Endothelial cell (in vitro differentiated cells): ENCODE measurements at regions not wholly inside any gene's neighbourhood (a gene's known extent, or its start where the extent isn't known, plus 50 kb on each side); places are given as distances from the start of the nearest gene placed in this dataset.

Experiments
- DNase-seq: peaks from one replicate; pipeline ENCODE4 v3.0.0; 2021; ENCODE audit warnings: low spot score
- H3K27ac Mint-ChIP-seq: one replicate; pipeline ENCODE4 v1.8.0; 2021; ENCODE audit warnings: mixed read lengths, inconsistent platforms; ENCODE audit not compliant: unreplicated experiment
- H3K27me3 Mint-ChIP-seq: one replicate; pipeline ENCODE4 v1.8.0; 2021; ENCODE audit warnings: mild to moderate bottlenecking, moderate library complexity, mixed read lengths, inconsistent platforms; ENCODE audit not compliant: unreplicated experiment
- H3K36me3 Mint-ChIP-seq: one replicate; pipeline ENCODE4 v1.8.0; 2021; ENCODE audit warnings: mild to moderate bottlenecking, low read depth, mixed read lengths, inconsistent platforms; ENCODE audit not compliant: unreplicated experiment
- H3K4me1 Mint-ChIP-seq: one replicate; pipeline ENCODE4 v1.8.0; 2021; ENCODE audit warnings: mild to moderate bottlenecking, mixed read lengths, inconsistent platforms; ENCODE audit not compliant: unreplicated experiment
- H3K4me3 Mint-ChIP-seq: one replicate; pipeline ENCODE4 v1.8.0; 2021; ENCODE audit warnings: mild to moderate bottlenecking, mixed read lengths, inconsistent platforms; ENCODE audit not compliant: unreplicated experiment
- H3K9me3 Mint-ChIP-seq: one replicate; pipeline ENCODE4 v1.8.0; 2021; ENCODE audit warnings: mixed read lengths, inconsistent platforms; ENCODE audit not compliant: unreplicated experiment
- TF ChIP-seq, protein P1 (sequence below): fragments of 200-600 bp; sonication (generic); IDR thresholded peaks from one replicate; pipeline ENCODE4 v1.5.0; 2021; ENCODE audit warnings: antibody characterized with exemption; ENCODE audit not compliant: unreplicated experiment

DNA sequence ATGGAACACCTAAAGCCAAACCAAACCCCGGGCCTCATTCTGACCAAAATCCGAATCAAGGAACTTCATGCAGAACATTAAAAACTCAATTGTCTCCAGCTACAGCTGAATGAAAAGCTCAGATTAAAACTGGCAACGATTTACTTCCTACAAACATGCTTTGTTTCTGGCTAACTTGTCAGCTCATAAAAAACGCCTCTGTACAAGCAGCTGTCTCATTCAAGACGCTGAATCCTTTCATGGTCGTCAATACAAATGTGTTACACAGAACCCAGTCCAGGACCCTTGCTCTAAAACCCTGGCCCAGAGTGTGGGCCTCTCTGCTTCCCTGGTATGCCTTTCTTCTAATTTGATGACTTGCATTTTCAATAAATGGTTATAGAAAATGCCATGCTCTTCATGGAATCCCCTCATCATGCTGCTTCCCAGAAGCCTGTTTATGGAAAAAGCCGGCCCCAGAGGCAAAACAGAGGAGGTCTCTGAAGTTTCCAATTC, 183.1 kb downstream of the PHLDA1 start:
- H3K27me3 Mint-ChIP-seq: peaks cover under 1% of the 10 kb centered on the region
- H3K36me3 Mint-ChIP-seq: no peaks in the 10 kb centered on the region
- no peak for DNase-seq
- no peak overlapping the region for H3K4me3 Mint-ChIP-seq
- no peak overlapping the region for H3K27ac Mint-ChIP-seq
- no peaks in the 10 kb centered on the region for H3K9me3 Mint-ChIP-seq
- H3K4me1 Mint-ChIP-seq: peaks cover 24% of the 10 kb centered on the region
- TF ChIP-seq, protein P1, sequence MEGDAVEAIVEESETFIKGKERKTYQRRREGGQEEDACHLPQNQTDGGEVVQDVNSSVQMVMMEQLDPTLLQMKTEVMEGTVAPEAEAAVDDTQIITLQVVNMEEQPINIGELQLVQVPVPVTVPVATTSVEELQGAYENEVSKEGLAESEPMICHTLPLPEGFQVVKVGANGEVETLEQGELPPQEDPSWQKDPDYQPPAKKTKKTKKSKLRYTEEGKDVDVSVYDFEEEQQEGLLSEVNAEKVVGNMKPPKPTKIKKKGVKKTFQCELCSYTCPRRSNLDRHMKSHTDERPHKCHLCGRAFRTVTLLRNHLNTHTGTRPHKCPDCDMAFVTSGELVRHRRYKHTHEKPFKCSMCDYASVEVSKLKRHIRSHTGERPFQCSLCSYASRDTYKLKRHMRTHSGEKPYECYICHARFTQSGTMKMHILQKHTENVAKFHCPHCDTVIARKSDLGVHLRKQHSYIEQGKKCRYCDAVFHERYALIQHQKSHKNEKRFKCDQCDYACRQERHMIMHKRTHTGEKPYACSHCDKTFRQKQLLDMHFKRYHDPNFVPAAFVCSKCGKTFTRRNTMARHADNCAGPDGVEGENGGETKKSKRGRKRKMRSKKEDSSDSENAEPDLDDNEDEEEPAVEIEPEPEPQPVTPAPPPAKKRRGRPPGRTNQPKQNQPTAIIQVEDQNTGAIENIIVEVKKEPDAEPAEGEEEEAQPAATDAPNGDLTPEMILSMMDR: no peak

DNA sequence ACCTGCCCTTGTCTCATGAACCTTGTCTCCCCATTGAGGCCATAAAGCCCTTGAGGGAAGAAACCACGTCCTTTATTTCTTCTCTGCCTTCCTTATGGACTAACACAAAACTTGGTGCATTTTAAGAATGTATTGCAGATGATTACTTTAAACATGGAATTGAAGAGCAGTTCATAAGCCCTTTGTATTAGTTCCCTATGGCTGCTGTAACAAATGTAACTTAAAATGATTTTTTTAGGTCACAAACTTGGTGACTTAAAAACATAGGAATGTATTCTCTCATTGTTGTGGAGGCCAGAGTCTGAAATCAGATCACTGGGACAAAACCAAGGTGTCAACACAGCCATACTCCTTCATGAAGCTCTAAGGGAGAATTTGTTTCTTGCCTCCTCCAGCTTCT, 185.5 kb downstream of the PHLDA1 start:
- Mint-ChIP-seq H3K36me3 (no peaks in the 10 kb centered on the region), H3K9me3 (no peaks in the 10 kb centered on the region), H3K27me3 (peaks cover 2% of the 10 kb centered on the region), H3K4me3 (no peak overlapping the region), H3K27ac (no peak overlapping the region), H3K4me1 (peaks cover 22% of the 10 kb centered on the region)
- no peak for DNase-seq
- TF ChIP-seq, protein P1: no peak

DNA sequence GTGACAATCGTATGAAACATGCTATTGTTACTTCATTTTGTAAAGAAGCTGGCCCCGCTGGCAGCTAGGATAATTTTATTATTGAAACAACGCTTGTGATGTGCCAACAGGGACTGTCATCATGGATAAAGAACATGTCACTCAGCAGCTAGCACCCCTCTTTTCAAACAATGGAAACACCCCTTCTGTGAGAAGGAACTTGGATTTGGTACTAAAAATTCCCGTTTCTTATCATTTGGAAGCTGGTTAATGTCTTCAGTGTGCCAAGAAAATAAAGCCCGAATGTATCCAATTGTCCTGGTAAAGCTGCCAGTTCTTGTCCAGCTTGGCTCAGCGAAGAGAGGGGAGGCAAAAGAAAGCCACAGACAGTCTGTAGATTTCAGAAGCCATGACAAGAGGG, 186.6 kb downstream of the PHLDA1 start:
- DNase-seq: no peak
- H3K36me3 Mint-ChIP-seq: no peaks in the 10 kb centered on the region
- no peak overlapping the region for H3K4me3 Mint-ChIP-seq
- peaks cover 22% of the 10 kb centered on the region for H3K4me1 Mint-ChIP-seq
- no peaks in the 10 kb centered on the region for H3K9me3 Mint-ChIP-seq
- H3K27me3 Mint-ChIP-seq: peaks cover 2% of the 10 kb centered on the region
- no peak overlapping the region for H3K27ac Mint-ChIP-seq
- TF ChIP-seq, protein P1: no peak

DNA sequence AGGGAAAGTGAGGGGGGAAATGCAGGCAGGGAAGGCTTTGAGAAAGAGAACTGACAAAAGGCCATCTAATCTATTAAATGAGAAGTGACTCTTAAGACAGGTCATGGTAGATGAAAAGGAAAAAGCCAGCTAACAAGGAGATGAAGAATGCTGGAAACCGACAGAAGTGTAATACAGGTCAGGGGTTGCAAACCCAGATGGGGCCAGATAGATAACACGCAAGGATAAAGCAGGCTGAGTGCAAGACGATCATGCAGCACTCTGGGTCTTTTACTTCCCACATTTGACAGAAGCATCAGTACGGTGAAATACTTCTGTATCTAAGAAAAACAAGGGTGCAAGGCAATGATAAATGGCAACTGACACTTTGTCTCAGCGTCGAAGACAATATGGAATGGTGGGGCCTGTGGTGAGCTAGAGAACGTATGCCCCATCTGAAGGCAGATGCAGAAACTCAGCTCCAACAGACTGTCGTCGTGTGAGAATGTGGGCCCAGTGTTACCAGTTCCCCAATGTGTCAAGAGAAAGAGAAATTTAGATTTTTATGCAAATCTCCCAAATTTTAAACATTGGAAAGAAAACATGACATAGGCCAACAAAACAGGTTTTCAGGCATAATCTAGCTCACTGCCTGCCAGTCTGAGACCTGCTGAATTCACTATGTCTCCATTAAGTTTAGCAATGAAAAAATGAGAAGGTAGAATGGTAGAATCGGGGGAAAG, 187.4 kb downstream of the PHLDA1 start:
- Mint-ChIP-seq H3K27me3 (peaks cover 2% of the 10 kb centered on the region), H3K27ac (no peak overlapping the region), H3K9me3 (no peaks in the 10 kb centered on the region), H3K4me3 (no peak overlapping the region), H3K36me3 (no peaks in the 10 kb centered on the region), H3K4me1 (peaks cover 22% of the 10 kb centered on the region)
- TF ChIP-seq, protein P1: no peak
- no peak for DNase-seq

DNA sequence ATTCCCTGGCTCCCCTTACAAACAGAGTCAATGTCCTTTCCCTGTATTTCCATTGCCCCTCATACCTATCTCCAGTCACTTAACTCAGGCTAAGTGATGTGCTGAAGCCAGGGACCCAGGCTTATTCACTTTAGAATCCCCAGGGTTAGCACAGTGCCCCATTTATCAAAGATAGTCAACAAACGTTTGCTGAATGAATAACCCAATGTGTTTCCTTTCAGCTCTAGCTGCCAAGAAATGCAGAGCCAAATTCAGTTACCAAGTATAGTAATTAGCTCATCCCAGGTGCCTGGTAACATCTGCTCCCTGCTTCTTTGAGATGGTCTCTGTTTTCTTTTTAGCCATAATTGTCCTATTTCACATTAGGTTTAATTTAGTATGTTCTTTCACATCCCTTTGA, 189.5 kb downstream of the PHLDA1 start:
- Mint-ChIP-seq H3K4me1 (peaks cover 10% of the 10 kb centered on the region), H3K4me3 (no peak overlapping the region)

More for the DNA sequence above, 189.5 kb downstream of the PHLDA1 start:
- Mint-ChIP-seq H3K27me3 (peaks cover 2% of the 10 kb centered on the region), H3K36me3 (no peaks in the 10 kb centered on the region), H3K27ac (no peak overlapping the region), H3K9me3 (no peaks in the 10 kb centered on the region)
- no peak for DNase-seq
- TF ChIP-seq, protein P1: no peak
